Activated CD4-positive, alpha-beta T cell treated with anti-CD3 and anti-CD28 coated beads, Interleukin-2, amount 10 ng/mL, durations not matched to agents 7 days and 5 days (primary cell): ENCODE measurements at regions not wholly inside any gene's neighbourhood (a gene's known extent, or its start where the extent isn't known, plus 50 kb on each side); places are given as distances from the start of the nearest gene placed in this dataset.

Experiments used
- CTCF ChIA-PET: fragments of 350-600 bp; sonication (Branson Sonifier 250); formaldehyde crosslinking; loops from one replicate; lab custom pipeline; 2021; ENCODE audit warnings: antibody characterized with exemption; lab: Charles Lee
- POLR2A ChIA-PET: fragments of 350-600 bp; sonication (Branson Sonifier 250); formaldehyde crosslinking; loops from one replicate; lab custom pipeline; 2021; ENCODE audit warnings: antibody characterized with exemption; lab: Charles Lee
- DNase-seq: peaks from one replicate; pipeline ENCODE4 v3.0.0-alpha.2; 2020
- H3K27ac Mint-ChIP-seq: one replicate; pipeline ENCODE4 v1.8.0; 2021; ENCODE audit warnings: mild to moderate bottlenecking, moderate library complexity, mixed read lengths
- H3K27me3 Mint-ChIP-seq: one replicate; pipeline ENCODE4 v1.8.0; 2021; ENCODE audit warnings: mixed read lengths
- H3K36me3 Mint-ChIP-seq: one replicate; pipeline ENCODE4 v1.8.0; 2021; ENCODE audit warnings: low read depth, mixed read lengths
- H3K4me1 Mint-ChIP-seq: one replicate; pipeline ENCODE4 v1.8.0; 2021; ENCODE audit warnings: mixed read lengths
- H3K4me3 Mint-ChIP-seq: one replicate; pipeline ENCODE4 v1.8.0; 2021; ENCODE audit warnings: mild to moderate bottlenecking, moderate library complexity, mixed read lengths
- H3K9me3 Mint-ChIP-seq: one replicate; pipeline ENCODE4 v1.8.0; 2021; ENCODE audit warnings: mixed read lengths

DNA sequence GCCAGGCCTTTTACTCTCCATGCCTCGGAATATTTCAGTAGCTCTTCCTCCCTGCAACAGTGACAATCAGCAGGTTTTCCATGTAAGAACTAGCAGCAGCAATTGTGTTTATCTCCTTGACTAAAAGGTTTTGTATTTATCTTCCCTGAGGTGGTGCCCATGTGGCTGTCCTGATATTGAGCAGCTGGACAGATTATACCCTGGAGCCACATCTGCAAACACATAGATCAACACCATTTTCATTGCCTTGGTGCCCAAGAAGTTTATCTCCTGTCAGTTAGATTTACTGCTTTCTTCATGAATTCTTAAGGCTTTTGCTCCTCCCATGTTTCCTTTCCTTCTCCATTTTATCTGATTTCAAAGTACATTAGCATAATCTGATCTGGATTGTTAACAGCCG, 378.4 kb downstream of the SPATA31D1 start:
- Mint-ChIP-seq H3K4me1 (no peaks in the 10 kb centered on the region), H3K27ac (no peak overlapping the region), H3K9me3 (no peaks in the 10 kb centered on the region), H3K36me3 (no peaks in the 10 kb centered on the region), H3K27me3 (no peaks in the 10 kb centered on the region), H3K4me3 (no peak overlapping the region)
- POLR2A ChIA-PET: no interaction called here
- DNase-seq: no peak
- CTCF ChIA-PET: no interaction called here

- ChIA-PET CTCF (interaction anchor here (0.7 kb wide), 1 partner anchor 290 kb away, joined by 3 read pairs; no protein-coding TSS in a partner anchor), POLR2A (no interaction called here)
- Mint-ChIP-seq H3K4me3 (no peak overlapping the region), H3K9me3 (no peaks in the 10 kb centered on the region), H3K36me3 (no peaks in the 10 kb centered on the region), H3K27me3 (no peaks in the 10 kb centered on the region), H3K27ac (no peak overlapping the region), H3K4me1 (no peaks in the 10 kb centered on the region)
- no peak for DNase-seq
Measured at GRCh38 chr9:82367929-82368328, 379.4 kb downstream of the SPATA31D1 start.

DNA sequence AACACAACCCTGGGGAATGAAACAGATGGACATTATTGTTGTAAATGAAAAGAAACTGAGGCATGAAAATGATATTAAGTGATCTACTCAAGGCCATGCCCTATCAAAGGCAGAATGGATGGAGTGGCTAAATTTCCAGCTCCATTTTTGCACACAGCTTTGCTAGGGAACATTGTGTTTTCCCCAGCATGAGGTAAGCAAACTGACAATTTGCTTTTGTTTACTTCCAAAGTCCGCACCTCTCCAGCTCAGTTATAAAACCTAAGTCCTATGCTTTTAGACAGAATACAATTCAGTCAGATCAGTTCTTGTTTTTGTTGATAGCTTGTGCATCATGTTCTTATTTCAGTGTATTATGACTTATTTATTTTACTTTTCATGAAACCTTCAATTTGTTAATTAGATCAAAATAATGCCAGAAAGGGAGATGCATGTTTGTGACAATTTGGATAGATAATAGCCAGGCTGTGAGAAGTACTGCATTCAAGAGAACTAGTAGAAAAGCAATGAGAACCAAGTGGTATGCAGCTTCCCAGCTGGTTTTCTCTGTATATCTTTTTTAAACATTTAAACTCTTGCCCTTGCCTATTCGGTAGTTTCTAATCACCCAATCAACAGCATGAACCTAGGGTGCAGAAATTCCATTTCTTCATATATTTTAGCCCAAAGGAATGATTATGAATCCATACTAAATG, 380.8 kb downstream of the SPATA31D1 start:
- no peak for DNase-seq
- ChIA-PET CTCF (no interaction called here), POLR2A (no interaction called here)
- no peak overlapping the region for H3K27ac Mint-ChIP-seq
- no peaks in the 10 kb centered on the region for H3K27me3 Mint-ChIP-seq
- no peaks in the 10 kb centered on the region for H3K36me3 Mint-ChIP-seq
- H3K4me1 Mint-ChIP-seq: no peaks in the 10 kb centered on the region
- no peaks in the 10 kb centered on the region for H3K9me3 Mint-ChIP-seq
- no peak overlapping the region for H3K4me3 Mint-ChIP-seq

DNA sequence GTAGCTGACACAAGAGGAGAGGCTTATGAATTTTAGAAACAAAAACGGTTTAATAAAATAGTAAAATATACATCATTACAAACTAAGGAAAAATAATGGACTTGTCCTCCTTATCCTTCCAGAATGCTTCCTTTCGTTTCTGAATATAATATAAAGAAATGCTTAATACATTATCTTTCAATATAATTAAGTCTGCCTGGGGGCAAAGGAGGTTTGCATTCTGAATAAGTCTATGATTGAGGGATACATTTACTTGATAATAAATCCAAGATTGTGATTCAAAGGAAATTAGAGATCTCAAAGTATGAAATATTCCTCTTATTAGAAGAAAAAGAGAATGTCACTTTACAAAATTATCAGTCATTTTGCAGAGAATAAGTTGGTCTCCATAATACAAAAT, 386.5 kb downstream of the SPATA31D1 start:
- CTCF ChIA-PET: no interaction called here
- Mint-ChIP-seq H3K27me3 (no peaks in the 10 kb centered on the region), H3K4me1 (no peaks in the 10 kb centered on the region)

GRCh38 chr9:82376677-82377232, 388.2 kb downstream of the SPATA31D1 start:
- H3K9me3 Mint-ChIP-seq: no peaks in the 10 kb centered on the region
- no peak overlapping the region for H3K4me3 Mint-ChIP-seq
- ChIA-PET POLR2A (no interaction called here), CTCF (no interaction called here)
- DNase-seq: no peak
- no peak overlapping the region for H3K27ac Mint-ChIP-seq
- H3K27me3 Mint-ChIP-seq: no peaks in the 10 kb centered on the region
- no peaks in the 10 kb centered on the region for H3K4me1 Mint-ChIP-seq
- H3K36me3 Mint-ChIP-seq: no peaks in the 10 kb centered on the region

More for the DNA sequence above, 386.5 kb downstream of the SPATA31D1 start:
- H3K4me3 Mint-ChIP-seq: no peak overlapping the region
- no peaks in the 10 kb centered on the region for H3K36me3 Mint-ChIP-seq
- POLR2A ChIA-PET: no interaction called here
- H3K9me3 Mint-ChIP-seq: no peaks in the 10 kb centered on the region
- no peak for DNase-seq
- H3K27ac Mint-ChIP-seq: no peak overlapping the region

GRCh38 chr9:82382887-82383616, 394.5 kb downstream of the SPATA31D1 start:
- Mint-ChIP-seq H3K27me3 (no peaks in the 10 kb centered on the region), H3K4me1 (no peaks in the 10 kb centered on the region), H3K4me3 (no peak overlapping the region), H3K36me3 (no peaks in the 10 kb centered on the region), H3K9me3 (peaks cover 6% of the 10 kb centered on the region), H3K27ac (no peak overlapping the region)
- CTCF ChIA-PET: no interaction called here
- DNase-seq: no peak
- POLR2A ChIA-PET: no interaction called here

DNA sequence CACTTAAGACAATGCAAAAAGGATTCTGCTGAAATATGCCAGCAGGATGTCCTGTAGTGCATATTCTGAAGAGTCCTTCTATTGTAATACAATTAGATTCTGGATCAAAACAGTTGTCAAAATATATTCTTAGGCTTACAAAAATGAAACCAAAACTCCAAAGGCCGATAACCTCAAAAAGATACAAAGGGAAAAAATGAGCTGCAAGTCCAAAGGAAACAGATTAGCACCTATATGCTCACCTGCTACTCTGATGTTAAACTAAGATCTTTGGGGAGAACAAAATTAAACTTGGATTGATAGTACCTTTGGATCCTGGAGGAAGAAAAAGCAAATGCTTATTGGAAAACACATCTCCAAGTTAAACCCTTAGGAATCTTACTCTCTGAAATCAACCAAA, 397.1 kb downstream of the SPATA31D1 start:
- no peak for DNase-seq
- Mint-ChIP-seq H3K9me3 (peaks cover 6% of the 10 kb centered on the region), H3K36me3 (no peaks in the 10 kb centered on the region), H3K27ac (no peak overlapping the region), H3K4me3 (no peak overlapping the region), H3K4me1 (no peaks in the 10 kb centered on the region), H3K27me3 (no peaks in the 10 kb centered on the region)
- POLR2A ChIA-PET: no interaction called here
- CTCF ChIA-PET: no interaction called here

- H3K4me3 Mint-ChIP-seq: no peak overlapping the region
- CTCF ChIA-PET: no interaction called here
Measured at GRCh38 chr9:82397534-82397933, 409.0 kb downstream of the SPATA31D1 start.

DNA sequence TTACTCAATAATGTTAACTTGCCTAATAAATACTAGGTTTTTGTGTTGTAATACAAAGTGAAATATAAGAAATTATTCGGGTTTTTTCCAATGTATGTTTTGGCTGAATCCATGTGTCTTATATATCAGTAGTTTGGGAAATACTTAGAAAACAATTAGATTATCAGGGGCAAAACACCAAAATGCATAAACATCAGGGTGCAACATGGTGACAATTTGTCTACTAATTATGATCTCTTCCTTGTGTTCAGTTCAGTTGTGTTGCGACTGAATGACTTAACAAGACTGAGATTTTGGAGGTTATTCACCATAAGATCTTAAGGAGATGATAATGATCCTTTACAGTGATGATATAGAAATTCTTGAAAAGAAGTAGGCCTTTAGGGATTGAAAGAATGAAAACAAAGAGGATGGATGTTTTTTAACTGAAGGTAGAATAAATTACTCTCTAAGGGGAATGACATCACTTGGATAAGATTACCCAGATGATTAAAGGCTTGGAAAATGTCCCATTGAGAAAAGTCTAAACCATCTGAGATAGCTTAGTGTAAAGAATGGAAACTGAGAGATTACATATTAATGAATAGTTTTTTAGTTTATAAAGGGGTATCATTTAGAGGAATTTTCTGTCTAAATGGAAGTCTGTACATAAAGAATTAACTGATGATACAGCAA, 415.8 kb downstream of the SPATA31D1 start:
- no peaks in the 10 kb centered on the region for H3K4me1 Mint-ChIP-seq
- H3K27ac Mint-ChIP-seq: no peak overlapping the region
- H3K36me3 Mint-ChIP-seq: no peaks in the 10 kb centered on the region
- no peaks in the 10 kb centered on the region for H3K9me3 Mint-ChIP-seq
- ChIA-PET CTCF (no interaction called here), POLR2A (no interaction called here)
- H3K4me3 Mint-ChIP-seq: no peak overlapping the region
- no peak for DNase-seq
- H3K27me3 Mint-ChIP-seq: no peaks in the 10 kb centered on the region

More at GRCh38 chr9:82397534-82397933, 409.0 kb downstream of the SPATA31D1 start:
- H3K36me3 Mint-ChIP-seq: no peaks in the 10 kb centered on the region
- H3K9me3 Mint-ChIP-seq: no peaks in the 10 kb centered on the region
- H3K4me1 Mint-ChIP-seq: no peaks in the 10 kb centered on the region
- no peak for DNase-seq
- H3K27me3 Mint-ChIP-seq: no peaks in the 10 kb centered on the region
- POLR2A ChIA-PET: no interaction called here
- no peak overlapping the region for H3K27ac Mint-ChIP-seq

DNA sequence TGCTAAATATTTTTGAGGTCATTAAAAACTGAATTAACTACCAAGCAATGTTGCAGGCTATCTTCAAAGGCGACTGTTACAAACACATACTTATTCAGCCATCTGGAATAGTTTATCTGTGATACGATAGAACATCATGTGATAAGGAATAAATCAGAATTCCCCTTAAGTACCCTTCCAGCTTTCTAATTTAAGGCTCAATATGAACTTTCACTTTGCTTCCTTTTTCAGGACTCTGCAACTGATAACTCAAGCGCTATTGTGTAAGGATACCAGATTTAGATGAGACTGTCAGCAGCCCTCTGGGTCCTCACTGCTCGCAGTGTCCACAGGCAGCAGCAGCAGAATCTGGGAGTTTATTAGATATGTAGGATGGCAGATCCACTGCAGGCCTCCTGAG, 416.3 kb downstream of the SPATA31D1 start:
- no peak overlapping the region for H3K27ac Mint-ChIP-seq
- no peak overlapping the region for H3K4me3 Mint-ChIP-seq
- ChIA-PET POLR2A (no interaction called here), CTCF (no interaction called here)
- no peaks in the 10 kb centered on the region for H3K36me3 Mint-ChIP-seq
- H3K4me1 Mint-ChIP-seq: no peaks in the 10 kb centered on the region
- H3K9me3 Mint-ChIP-seq: no peaks in the 10 kb centered on the region
- H3K27me3 Mint-ChIP-seq: no peaks in the 10 kb centered on the region
- DNase-seq: no peak

GRCh38 chr9:82406456-82407085, 418.0 kb downstream of the SPATA31D1 start:
- POLR2A ChIA-PET: no interaction called here
- no peaks in the 10 kb centered on the region for H3K27me3 Mint-ChIP-seq
- H3K4me3 Mint-ChIP-seq: no peak overlapping the region
- no peaks in the 10 kb centered on the region for H3K4me1 Mint-ChIP-seq
- no peaks in the 10 kb centered on the region for H3K9me3 Mint-ChIP-seq
- no peaks in the 10 kb centered on the region for H3K36me3 Mint-ChIP-seq
- DNase-seq: no peak
- no peak overlapping the region for H3K27ac Mint-ChIP-seq
- CTCF ChIA-PET: no interaction called here

DNA sequence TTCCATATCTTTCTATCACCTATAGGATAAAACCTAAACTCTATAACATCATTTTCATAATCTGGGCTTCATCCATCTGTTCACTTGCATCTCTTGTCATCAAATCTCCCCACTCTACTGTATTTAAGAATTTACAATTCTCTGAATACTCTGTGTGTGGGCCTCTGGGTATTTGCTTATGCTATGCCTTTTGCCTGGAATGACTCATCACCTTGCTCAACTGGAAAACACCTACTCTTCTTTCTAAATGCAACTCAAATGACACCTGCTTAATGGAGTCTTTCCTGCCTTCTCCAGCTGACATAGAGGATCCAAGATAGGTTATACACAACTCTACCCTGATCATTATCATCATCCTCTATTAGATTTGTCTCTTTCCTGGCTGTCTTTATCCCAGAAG, 421.7 kb downstream of the SPATA31D1 start:
- H3K4me3 Mint-ChIP-seq: no peak overlapping the region
- no peaks in the 10 kb centered on the region for H3K36me3 Mint-ChIP-seq
- no peaks in the 10 kb centered on the region for H3K4me1 Mint-ChIP-seq
- CTCF ChIA-PET: no interaction called here
- H3K27ac Mint-ChIP-seq: no peak overlapping the region
- no peaks in the 10 kb centered on the region for H3K27me3 Mint-ChIP-seq
- POLR2A ChIA-PET: no interaction called here
- no peak for DNase-seq
- H3K9me3 Mint-ChIP-seq: no peaks in the 10 kb centered on the region

DNA sequence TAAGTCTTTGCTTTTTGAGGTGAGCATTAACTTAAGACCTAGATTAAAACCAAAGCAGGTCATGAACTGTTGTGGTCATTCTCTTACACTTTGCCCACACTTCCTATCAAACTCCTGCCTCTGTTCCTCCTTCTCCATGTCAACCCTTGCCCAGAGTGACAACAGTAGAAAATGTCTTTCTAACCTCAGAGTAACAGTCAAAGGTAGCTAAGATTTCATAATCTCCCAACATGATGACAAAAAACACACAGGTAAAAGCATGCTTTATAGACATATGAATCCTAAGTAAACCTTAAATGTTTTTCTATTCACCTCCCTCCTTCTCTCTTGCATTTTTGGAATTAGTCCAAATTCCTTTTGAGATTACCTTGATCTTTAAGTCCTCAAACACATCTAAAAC, 422.3 kb downstream of the SPATA31D1 start:
- Mint-ChIP-seq H3K9me3 (no peaks in the 10 kb centered on the region), H3K36me3 (no peaks in the 10 kb centered on the region), H3K27me3 (no peaks in the 10 kb centered on the region), H3K4me1 (no peaks in the 10 kb centered on the region), H3K27ac (no peak overlapping the region), H3K4me3 (no peak overlapping the region)
- POLR2A ChIA-PET: no interaction called here
- no peak for DNase-seq
- CTCF ChIA-PET: no interaction called here
